ENCODE measurements at regions not wholly inside any gene's neighbourhood (a gene's known extent, or its start where the extent isn't known, plus 50 kb on each side); places are given as distances from the start of the nearest gene placed in this dataset.
"Not testable (repeated sequence)": the region's sequence is repeated elsewhere in the genome, so short reads cannot be mapped to it uniquely, and the experiment has no call there.

DNA sequence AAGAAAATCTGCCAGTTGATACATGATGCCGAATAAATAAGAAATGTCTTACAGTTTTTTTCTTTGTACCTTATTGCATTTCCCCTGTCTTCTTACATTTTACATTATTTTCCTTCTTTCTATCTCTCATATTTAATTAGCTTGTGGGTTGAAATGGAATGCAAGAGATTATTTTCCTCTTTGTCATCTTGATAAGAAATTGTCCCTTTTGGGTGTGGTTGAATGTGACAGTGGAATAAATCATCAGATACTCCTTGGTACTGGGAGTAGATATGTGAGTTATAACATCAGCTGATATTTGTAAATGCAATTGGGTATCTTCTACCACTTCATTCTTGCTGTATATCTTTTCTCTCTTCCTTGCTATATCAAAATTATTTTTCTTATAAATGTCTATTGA is 997.4 kb downstream of the RAPGEF2 start:
- Histone ChIP-seq H3K4me2 (ENCODE audit: low read length) (no peak overlapping the region), H3K79me2 (no peaks in the 10 kb centered on the region), H3K9me3 (ENCODE audit: control insufficient read depth, low read length) (no peaks in the 10 kb centered on the region), H3K36me3 (ENCODE audit: control insufficient read depth, insufficient read depth, low read length) (no peaks in the 10 kb centered on the region), H3K9ac (no peak overlapping the region), H3K27me3 (ENCODE audit: control insufficient read depth, insufficient read depth, low read length) (no peaks in the 10 kb centered on the region), H2AFZ (no peak overlapping the region), H3K4me1 (no peaks in the 10 kb centered on the region), H3K27ac (no peak overlapping the region), H3K4me3 (ENCODE audit: low read depth, low read length) (no peak overlapping the region)
- TF ChIP-seq, protein P1, sequence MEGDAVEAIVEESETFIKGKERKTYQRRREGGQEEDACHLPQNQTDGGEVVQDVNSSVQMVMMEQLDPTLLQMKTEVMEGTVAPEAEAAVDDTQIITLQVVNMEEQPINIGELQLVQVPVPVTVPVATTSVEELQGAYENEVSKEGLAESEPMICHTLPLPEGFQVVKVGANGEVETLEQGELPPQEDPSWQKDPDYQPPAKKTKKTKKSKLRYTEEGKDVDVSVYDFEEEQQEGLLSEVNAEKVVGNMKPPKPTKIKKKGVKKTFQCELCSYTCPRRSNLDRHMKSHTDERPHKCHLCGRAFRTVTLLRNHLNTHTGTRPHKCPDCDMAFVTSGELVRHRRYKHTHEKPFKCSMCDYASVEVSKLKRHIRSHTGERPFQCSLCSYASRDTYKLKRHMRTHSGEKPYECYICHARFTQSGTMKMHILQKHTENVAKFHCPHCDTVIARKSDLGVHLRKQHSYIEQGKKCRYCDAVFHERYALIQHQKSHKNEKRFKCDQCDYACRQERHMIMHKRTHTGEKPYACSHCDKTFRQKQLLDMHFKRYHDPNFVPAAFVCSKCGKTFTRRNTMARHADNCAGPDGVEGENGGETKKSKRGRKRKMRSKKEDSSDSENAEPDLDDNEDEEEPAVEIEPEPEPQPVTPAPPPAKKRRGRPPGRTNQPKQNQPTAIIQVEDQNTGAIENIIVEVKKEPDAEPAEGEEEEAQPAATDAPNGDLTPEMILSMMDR (IDR thresholded peaks at IDR 0.05), result no peak

DNA sequence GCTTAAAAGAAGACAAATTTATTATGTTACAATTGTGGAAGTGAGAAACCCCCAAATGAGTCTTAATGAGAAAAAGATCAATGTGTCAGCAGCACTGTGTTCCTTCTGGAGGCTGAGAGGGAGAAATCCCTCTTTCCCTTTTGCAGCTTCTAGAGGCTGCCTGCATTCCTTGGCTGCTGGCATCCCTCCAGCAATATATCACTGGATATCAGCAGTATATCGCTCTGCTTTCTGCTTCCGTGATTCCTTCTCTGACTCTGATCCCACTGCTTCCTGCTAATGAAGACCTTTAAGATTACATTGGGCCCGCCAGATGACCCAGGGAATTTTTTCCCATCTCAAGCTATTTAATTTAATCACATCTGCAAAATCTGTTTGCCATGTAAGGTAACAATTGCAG is 1008.0 kb downstream of the RAPGEF2 start:
- no peak overlapping the region for H3K27ac ChIP-seq
- H3K4me3 ChIP-seq (ENCODE audit: low read depth, low read length), result no peak overlapping the region
- TF ChIP-seq, protein P1 (IDR thresholded peaks at IDR 0.05), result no peak
- no peaks in the 10 kb centered on the region for H3K79me2 ChIP-seq
- H3K27me3 ChIP-seq (ENCODE audit: control insufficient read depth, insufficient read depth, low read length), result no peaks in the 10 kb centered on the region
- no peaks in the 10 kb centered on the region for H3K9me3 ChIP-seq (ENCODE audit: control insufficient read depth, low read length)
- H3K36me3 ChIP-seq (ENCODE audit: control insufficient read depth, insufficient read depth, low read length), result no peaks in the 10 kb centered on the region
- H3K4me2 ChIP-seq (ENCODE audit: low read length), result no peak overlapping the region
- H3K4me1 ChIP-seq, result no peaks in the 10 kb centered on the region
- H2AFZ ChIP-seq, result no peak overlapping the region
- no peak overlapping the region for H3K9ac ChIP-seq

DNA sequence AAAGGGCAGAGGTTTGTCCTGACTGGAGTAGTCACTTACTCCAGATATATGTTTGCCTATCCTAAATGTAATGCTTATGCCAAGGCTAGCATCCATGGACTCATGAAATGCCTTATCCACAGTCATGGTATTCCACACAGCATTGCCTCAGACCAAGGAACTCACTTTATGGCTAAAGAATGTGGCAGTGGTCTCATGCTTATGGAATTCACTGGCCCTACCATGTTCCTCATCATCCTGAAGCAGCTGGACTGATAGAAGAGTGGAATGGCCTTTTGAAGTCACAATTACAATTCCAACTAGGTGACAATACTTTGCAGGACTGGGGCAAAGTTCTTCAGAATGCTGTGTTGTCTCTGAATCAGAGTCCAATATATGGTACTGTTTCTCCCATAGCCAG is 1014.8 kb downstream of the RAPGEF2 start:
- no peaks in the 10 kb centered on the region for H3K9me3 ChIP-seq (ENCODE audit: control insufficient read depth, low read length)
- H3K27ac ChIP-seq, result no peak overlapping the region
- no peak overlapping the region for H2AFZ ChIP-seq
- no peaks in the 10 kb centered on the region for H3K27me3 ChIP-seq (ENCODE audit: control insufficient read depth, insufficient read depth, low read length)
- H3K4me3 ChIP-seq (ENCODE audit: low read depth, low read length), result no peak overlapping the region
- no peaks in the 10 kb centered on the region for H3K79me2 ChIP-seq
- no peaks in the 10 kb centered on the region for H3K4me1 ChIP-seq
- H3K36me3 ChIP-seq (ENCODE audit: control insufficient read depth, insufficient read depth, low read length), result no peaks in the 10 kb centered on the region
- TF ChIP-seq, protein P1 (IDR thresholded peaks at IDR 0.05), result no peak
- no peak overlapping the region for H3K9ac ChIP-seq
- H3K4me2 ChIP-seq (ENCODE audit: low read length), result no peak overlapping the region

DNA sequence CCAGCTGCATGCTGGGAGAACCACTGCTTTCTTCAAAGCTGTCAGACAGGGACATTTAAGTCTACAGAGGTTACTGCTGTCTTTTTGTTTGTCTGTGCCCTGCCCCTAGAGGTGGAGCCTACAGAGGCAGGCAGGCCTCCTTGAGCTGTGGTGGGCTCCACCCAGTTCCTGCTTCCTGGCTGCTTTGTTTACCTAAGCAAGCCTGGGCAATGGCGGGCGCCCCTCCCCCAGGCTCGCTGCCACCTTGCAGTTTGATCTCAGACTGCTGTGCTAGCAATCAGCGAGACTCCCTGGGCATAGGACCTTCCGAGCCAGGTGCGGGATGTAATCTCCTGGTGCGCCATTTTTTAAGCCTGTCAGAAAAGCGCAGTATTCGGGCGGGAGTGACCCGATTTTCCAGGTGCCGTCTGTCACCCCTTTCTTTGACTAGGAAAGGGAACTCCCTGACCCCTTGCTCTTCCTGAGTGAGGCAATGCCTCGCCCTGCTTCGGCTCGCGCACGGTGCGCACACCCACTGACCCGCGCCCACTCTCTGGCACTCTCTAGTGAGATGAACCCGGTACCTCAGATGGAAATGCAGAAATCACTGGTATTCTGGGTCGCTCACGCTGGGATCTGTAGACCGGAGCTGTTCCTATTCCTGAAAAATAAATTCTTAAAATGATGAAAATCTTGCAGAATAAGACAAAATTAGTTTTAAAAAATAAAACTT is 1022.9 kb downstream of the RAPGEF2 start:
- H2AFZ ChIP-seq; H3K79me2 ChIP-seq; H3K4me2 ChIP-seq (ENCODE audit: low read length); H3K27me3 ChIP-seq (ENCODE audit: control insufficient read depth, insufficient read depth, low read length); H3K4me3 ChIP-seq (ENCODE audit: low read depth, low read length); H3K36me3 ChIP-seq (ENCODE audit: control insufficient read depth, insufficient read depth, low read length); H3K9ac ChIP-seq; H3K4me1 ChIP-seq; H3K27ac ChIP-seq; H3K9me3 ChIP-seq (ENCODE audit: control insufficient read depth, low read length): not testable (repeated sequence)

DNA sequence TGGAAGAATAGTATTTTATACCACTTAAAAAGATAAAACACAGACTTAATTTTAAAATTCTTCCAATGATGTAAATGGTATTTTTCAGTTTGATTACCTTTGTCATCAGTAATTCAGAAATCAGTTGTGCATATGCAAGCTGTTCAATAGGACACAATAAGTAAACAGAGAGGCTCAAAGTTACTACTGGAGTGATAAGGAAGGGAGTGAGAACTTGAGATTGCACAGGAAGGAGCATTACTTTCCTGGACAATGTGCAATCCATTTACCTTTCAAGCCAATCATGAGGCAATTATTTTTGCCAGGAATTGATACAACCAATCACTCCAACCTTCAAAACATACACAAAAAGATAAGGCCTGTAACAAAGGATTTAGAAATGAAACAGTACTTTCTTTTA is 1024.3 kb downstream of the RAPGEF2 start:
- H2AFZ ChIP-seq, result no peak overlapping the region
- H3K27me3 ChIP-seq (ENCODE audit: control insufficient read depth, insufficient read depth, low read length), result no peaks in the 10 kb centered on the region
- H3K79me2 ChIP-seq, result no peaks in the 10 kb centered on the region
- TF ChIP-seq, protein P1 (IDR thresholded peaks at IDR 0.05), result no peak
- H3K4me1 ChIP-seq, result no peaks in the 10 kb centered on the region
- no peak overlapping the region for H3K9ac ChIP-seq
- no peaks in the 10 kb centered on the region for H3K9me3 ChIP-seq (ENCODE audit: control insufficient read depth, low read length)
- H3K4me3 ChIP-seq (ENCODE audit: low read depth, low read length), result no peak overlapping the region
- H3K27ac ChIP-seq, result no peak overlapping the region
- H3K4me2 ChIP-seq (ENCODE audit: low read length), result no peak overlapping the region
- H3K36me3 ChIP-seq (ENCODE audit: control insufficient read depth, insufficient read depth, low read length), result no peaks in the 10 kb centered on the region

Data from parathyroid adenoma (tissue), 2 donors.